Lung (tissue), 11 donors: ENCODE measurements at regions not wholly inside any gene's neighbourhood (a gene's known extent, or its start where the extent isn't known, plus 50 kb on each side); places are given as distances from the start of the nearest gene placed in this dataset.

ENCODE experiments used
- ATAC-seq: fragments of 200-7000 bp; cut with Tn5 transposase; one replicate; pipeline ENCODE4 v1.9.1; 2020; ENCODE audit warnings: moderate number of reproducible peaks; ENCODE audit not compliant: insufficient read depth, low FRiP score
- DNase-seq, 3 donors: peaks; one replicate each; pipeline ENCODE4 v3.0.0-alpha.2; 2013 to 2017
- H3K27ac ChIP-seq, 2 donors: one replicate each; pipeline ENCODE4 v1.5.1; 2013; ENCODE audit warnings: mild to moderate bottlenecking in 2 of 2, moderate library complexity in 2 of 2, control low read depth in 1 of 2, inconsistent platforms in 1 of 2, low read depth in 1 of 2, low read length in 1 of 2
- H3K27me3 ChIP-seq, 3 donors: one replicate each; pipeline ENCODE4 v1.5.1; 2013; ENCODE audit warnings: low read length in 2 of 3; ENCODE audit not compliant: control insufficient read depth in 3 of 3, insufficient read depth in 3 of 3
- H3K36me3 ChIP-seq, 4 donors: one replicate each; pipeline ENCODE4 v1.5.1; 2013; ENCODE audit warnings: low read length in 4 of 4, mild to moderate bottlenecking in 1 of 4, moderate library complexity in 1 of 4; ENCODE audit not compliant: control insufficient read depth in 4 of 4, insufficient read depth in 4 of 4
- H3K4me1 ChIP-seq, 5 donors: one replicate each; pipeline ENCODE4 v1.5.1; 2013; ENCODE audit warnings: low read length in 5 of 5, mild to moderate bottlenecking in 2 of 5, moderate library complexity in 1 of 5; ENCODE audit not compliant: control insufficient read depth in 5 of 5, insufficient read depth in 5 of 5
- H3K4me3 ChIP-seq: one replicate; pipeline ENCODE4 v1.5.1; 2013; ENCODE audit warnings: mild to moderate bottlenecking, control low read depth, moderate library complexity
- H3K9ac ChIP-seq, 2 donors: one replicate each; pipeline ENCODE4 v1.5.1; 2013; ENCODE audit warnings: low read length in 2 of 2, control low read depth in 1 of 2; ENCODE audit not compliant: insufficient read depth in 1 of 2
- H3K9me3 ChIP-seq, 4 donors: one replicate each; pipeline ENCODE4 v1.5.1; 2013; ENCODE audit warnings: low read length in 3 of 4, mild to moderate bottlenecking in 1 of 4, moderate library complexity in 1 of 4; ENCODE audit not compliant: control insufficient read depth in 4 of 4, insufficient read depth in 3 of 4
- WGBS, 2 donors: extraction: QIAGEN DNeasy Blood & Tissue Kit; methylation state at CpG; one replicate each; pipeline ENCODE4 v1.1.7; 2013; 5-methylcytosine and 5-hydroxymethylcytosine counted together
- TF ChIP-seq, protein P1 (sequence below): IDR thresholded peaks from 2 replicates; pipeline ENCODE4 v1.5.1; 2012; ENCODE audit warnings: mild to moderate bottlenecking; ENCODE audit errors: control extremely low read depth, extremely low read depth
- donor health status: control.
- donor health status: control.
- donor health status: Bipolar disorder and iron deficiency.
- donor health status: healthy.
- donor health status: DM: yes; HTN: yes; CAD: no.

DNA sequence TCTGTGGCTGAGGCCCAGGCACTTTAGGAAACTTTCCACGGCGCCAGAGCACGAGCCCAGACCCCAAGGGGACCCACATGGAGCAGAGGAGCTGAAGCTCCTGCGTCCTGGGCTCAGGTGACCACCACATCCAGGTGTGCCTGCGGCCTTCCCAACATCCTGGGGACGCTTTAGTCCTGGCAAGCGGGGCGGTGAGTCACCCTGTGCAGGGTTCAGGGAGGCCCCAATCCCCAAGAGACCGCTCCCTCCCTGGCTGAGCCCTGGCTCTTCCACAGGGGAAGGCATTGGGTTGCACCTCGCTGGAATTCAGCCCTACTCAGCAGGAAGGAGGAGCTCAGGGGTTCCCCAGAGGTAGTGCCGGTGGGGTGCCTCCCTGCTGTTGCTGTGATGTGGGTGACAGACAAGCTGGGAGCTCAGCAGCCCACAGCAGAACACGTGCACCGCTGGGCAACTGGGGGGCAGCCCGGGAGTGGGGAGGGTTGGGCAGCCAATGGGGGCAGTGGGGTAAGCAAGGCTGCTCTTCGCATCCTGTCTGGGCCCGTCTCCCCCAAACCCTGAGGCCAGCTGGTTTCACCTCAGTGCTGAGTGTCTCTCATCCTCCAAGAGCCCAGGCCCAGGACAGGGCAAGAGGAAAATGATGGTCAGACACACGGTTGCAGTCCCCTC lies 802.8 kb downstream of the BRD1 start:
- no peak overlapping the region for H3K27ac ChIP-seq
- ATAC-seq, result no peak
- TF ChIP-seq, protein P1, sequence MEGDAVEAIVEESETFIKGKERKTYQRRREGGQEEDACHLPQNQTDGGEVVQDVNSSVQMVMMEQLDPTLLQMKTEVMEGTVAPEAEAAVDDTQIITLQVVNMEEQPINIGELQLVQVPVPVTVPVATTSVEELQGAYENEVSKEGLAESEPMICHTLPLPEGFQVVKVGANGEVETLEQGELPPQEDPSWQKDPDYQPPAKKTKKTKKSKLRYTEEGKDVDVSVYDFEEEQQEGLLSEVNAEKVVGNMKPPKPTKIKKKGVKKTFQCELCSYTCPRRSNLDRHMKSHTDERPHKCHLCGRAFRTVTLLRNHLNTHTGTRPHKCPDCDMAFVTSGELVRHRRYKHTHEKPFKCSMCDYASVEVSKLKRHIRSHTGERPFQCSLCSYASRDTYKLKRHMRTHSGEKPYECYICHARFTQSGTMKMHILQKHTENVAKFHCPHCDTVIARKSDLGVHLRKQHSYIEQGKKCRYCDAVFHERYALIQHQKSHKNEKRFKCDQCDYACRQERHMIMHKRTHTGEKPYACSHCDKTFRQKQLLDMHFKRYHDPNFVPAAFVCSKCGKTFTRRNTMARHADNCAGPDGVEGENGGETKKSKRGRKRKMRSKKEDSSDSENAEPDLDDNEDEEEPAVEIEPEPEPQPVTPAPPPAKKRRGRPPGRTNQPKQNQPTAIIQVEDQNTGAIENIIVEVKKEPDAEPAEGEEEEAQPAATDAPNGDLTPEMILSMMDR, result no peak
- no peak for DNase-seq
- H3K36me3 ChIP-seq, result no peaks in the 10 kb centered on the region
- H3K9me3 ChIP-seq, result peaks cover 0 to 2% (median 0%) of the 10 kb centered on the region in 4 donors
- H3K4me1 ChIP-seq, result no peaks in the 10 kb centered on the region
- no peak overlapping the region for H3K9ac ChIP-seq
- WGBS, 2 donors, result 78 to 80% methylated on average over 17 of the region's 17 CpGs
- no peak overlapping the region for H3K4me3 ChIP-seq
- peaks cover 0 to 4% (median 0%) of the 10 kb centered on the region in 3 donors for H3K27me3 ChIP-seq

DNA sequence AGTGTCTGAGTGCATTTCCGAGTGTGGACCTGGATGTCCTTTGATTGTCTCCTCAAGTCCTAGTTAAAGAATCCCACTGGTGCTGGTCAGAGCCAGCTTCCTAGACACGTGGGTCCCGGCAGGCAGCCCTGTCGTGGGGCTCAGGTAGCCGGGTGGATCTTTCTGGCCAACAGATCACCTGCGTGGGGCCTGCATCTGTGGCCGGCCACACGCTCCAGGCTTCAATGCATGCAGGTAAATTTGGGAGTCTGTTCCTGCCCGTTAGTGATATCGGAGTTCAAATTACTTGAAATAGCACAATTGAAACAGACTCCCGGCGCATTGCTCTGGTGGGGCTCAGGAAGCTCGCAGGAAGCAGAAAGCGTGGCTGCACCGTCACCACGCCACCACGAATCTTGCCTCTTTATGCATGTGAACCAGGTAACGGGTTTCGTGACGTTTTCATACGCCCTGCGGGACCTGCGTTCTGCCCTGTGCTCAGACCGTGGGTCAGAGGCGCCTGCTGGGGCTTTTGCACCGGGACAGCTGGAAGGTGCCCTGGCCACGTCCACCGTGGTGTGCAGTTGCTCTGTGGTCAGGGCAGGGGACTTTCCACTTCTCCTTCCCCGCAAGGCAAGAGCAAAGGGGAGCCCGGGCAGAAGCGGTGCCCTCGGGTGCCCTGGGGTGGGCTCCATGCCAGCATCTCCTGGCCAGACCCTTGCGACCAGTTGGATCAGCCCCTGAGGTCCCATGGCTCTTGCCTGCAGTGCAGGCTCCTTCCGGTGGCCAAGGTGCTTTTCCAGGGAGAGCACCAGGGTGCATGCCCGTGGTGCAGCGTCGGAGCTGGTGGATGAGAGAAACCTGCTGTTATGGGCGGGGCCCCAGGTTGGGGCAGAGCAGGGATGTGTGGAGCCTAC lies 803.5 kb downstream of the BRD1 start:
- Histone ChIP-seq H3K4me1 (no peaks in the 10 kb centered on the region), H3K9ac (no peak overlapping the region), H3K9me3 (peaks cover 0 to 2% (median 0%) of the 10 kb centered on the region in 4 donors), H3K36me3 (no peaks in the 10 kb centered on the region), H3K27ac (no peak overlapping the region), H3K4me3 (no peak overlapping the region), H3K27me3 (peaks cover 0 to 4% (median 0%) of the 10 kb centered on the region in 3 donors)
- TF ChIP-seq, protein P1, result no peak
- WGBS, 2 donors, result 79 to 83% methylated on average over 38 of the region's 38 CpGs
- DNase-seq, result no peak
- no peak for ATAC-seq

DNA sequence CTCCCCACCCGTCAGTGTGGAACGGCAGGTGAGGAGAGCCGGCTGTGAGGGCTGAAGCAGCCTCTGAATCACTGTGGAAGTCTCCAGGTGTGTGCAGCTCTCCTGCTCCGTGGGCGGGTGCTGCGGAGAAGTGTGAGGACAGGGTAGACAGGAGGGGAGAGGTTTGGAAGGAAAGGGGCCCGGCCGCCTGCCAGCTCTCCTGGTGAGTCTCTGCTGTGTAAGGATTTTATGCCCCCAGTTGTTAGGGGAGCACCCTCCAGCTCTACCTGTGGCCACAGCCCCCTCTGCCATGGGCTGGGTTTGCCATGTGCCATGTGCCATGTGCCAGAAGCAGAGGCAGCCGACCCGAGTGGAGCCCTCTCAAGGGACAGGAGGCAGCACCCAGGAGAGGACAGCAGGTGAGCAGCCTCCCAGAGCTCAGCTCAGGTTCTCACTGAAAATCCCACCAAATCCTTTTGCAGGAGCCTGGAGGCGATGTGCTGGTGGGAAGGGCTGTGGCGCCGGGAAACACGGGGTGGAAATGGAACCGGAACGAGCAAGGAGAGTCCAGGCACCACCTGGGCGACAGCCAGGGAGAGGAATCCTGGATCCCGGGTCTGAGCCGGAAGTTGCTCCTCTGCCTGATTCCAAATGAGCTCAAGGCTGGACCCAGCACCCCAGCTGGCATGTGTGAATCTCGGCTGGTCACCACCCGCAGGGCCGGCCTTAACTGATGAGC lies 804.4 kb downstream of the BRD1 start:
- ATAC-seq (no peak), DNase-seq (no peak)
- TF ChIP-seq, protein P1, result no peak
- 79 to 87% methylated on average over 22 of the region's 22 CpGs for WGBS, 2 donors
- Histone ChIP-seq H3K9ac (no peak overlapping the region), H3K36me3 (no peaks in the 10 kb centered on the region), H3K27me3 (peaks cover 0 to 4% (median 0%) of the 10 kb centered on the region in 3 donors), H3K4me3 (no peak overlapping the region), H3K9me3 (peaks cover 0 to 2% (median 0%) of the 10 kb centered on the region in 4 donors), H3K27ac (no peak overlapping the region), H3K4me1 (peaks cover 0 to 3% (median 0%) of the 10 kb centered on the region in 5 donors)
